NB4 (cell line): ENCODE measurements at regions not wholly inside any gene's neighbourhood (a gene's known extent, or its start where the extent isn't known, plus 50 kb on each side); places are given as distances from the start of the nearest gene placed in this dataset.

Experiments used
- CTCF ChIP-seq: IDR thresholded peaks from one replicate; pipeline ENCODE4 v1.5.1; 2012; ENCODE audit warnings: low read depth, low read length
- POLR2A ChIP-seq: IDR thresholded peaks from 2 replicates; pipeline ENCODE4 v1.6.1; 2011; ENCODE audit warnings: mild to moderate bottlenecking; ENCODE audit not compliant: insufficient read length; ENCODE audit errors: extremely low read depth

GRCh38 chr4:136524039-136524438 lies 1008.3 kb downstream of the PCDH18 start:
- TF ChIP-seq CTCF (no peak), POLR2A (no peak)
